Pancreas (tissue), 10 donors: ENCODE measurements at regions not wholly inside any gene's neighbourhood (a gene's known extent, or its start where the extent isn't known, plus 50 kb on each side); places are given as distances from the start of the nearest gene placed in this dataset.

Experiments used
- ATAC-seq, 4 donors: fragments of 200-7000 bp; cut with Tn5 transposase; one replicate each; pipeline versions ENCODE4 v1.8.0 to v1.9.1; 2020; ENCODE audit warnings: mild to moderate bottlenecking in 4 of 4, moderate library complexity in 4 of 4
- DNase-seq, 6 donors: peaks; one replicate each; pipeline ENCODE4 v3.0.0-alpha.2; 2020
- FAIRE-seq: peaks from 2 replicates; lab custom pipeline; 2012; peaks lifted over from hg19 to GRCh38; lab: Jason Lieb, UNC
- H3K27ac ChIP-seq, 4 donors: fragments of 200-600 bp; sonication (generic); 1 replicate in 3 of 4; 2 replicates in 1 of 4; pipeline versions ENCODE4 v1.5.0 to v1.8.0; 2020
- H3K27me3 ChIP-seq, 4 donors: fragments of 200-600 bp; one replicate each; pipeline ENCODE4 v1.8.0; 2021
- H3K36me3 ChIP-seq, 3 donors: fragments of 200-600 bp; sonication (generic) in 1 of 3; one replicate each; pipeline versions ENCODE4 v1.5.0 to v1.8.0; 2020 to 2021
- H3K4me1 ChIP-seq, 3 donors: fragments of 200-600 bp; one replicate each; pipeline ENCODE4 v1.8.0; 2021
- H3K4me3 ChIP-seq, 4 donors: fragments of 200-600 bp; sonication (generic) in 2 of 4; one replicate each; pipeline versions ENCODE4 v1.5.0 to v1.8.0; 2020 to 2021
- H3K9me3 ChIP-seq, 4 donors: fragments of 200-600 bp; one replicate each; pipeline ENCODE4 v1.8.0; 2021
- CTCF ChIP-seq, 4 donors: fragments of 200-600 bp; sonication (generic) in 3 of 4; IDR thresholded peaks; one replicate each; pipeline versions ENCODE4 v1.5.0 to v1.8.0; 2021; ENCODE audit warnings: antibody characterized with exemption in 4 of 4
- WGBS, 2 donors: extraction: QIAGEN DNeasy Blood & Tissue Kit; methylation state at CpG; one replicate each; pipeline ENCODE4 v1.1.7; 2013; 5-methylcytosine and 5-hydroxymethylcytosine counted together
- intact Hi-C, 3 donors: fragments of 100-400 bp; cut with DNase I; formaldehyde crosslinking; loops; one replicate each; pipeline versions ENCODE4 v1.11.1 to v1.14.2; 2022
- donor health status: healthy with polysubstance abuse.
- donor health status: DM: no; HTN: no; CAD: no; lungs with moderate emphysema.
- donor health status: DM: no; HTN: no; CAD: no.
- donor health status: control.
- donor health status: control.
- donor health status: Bipolar disorder and iron deficiency.
- donor health status: DM: yes; HTN: yes; CAD: no.
- donor health status: DM: no; HTN: no; CAD: no.
- donor health status: DM: no; HTN: no; CAD: no.
- donor health status: DM: yes; HTN: yes; CAD: no.

GRCh38 chr6:112903361-112903760, 556.2 kb downstream of the RFPL4B start:
- no peaks in the 10 kb centered on the region for H3K4me1 ChIP-seq
- ATAC-seq (no peak), FAIRE-seq (no peak), DNase-seq (no peak)
- H3K27ac ChIP-seq: no peak overlapping the region
- intact Hi-C loops: no loop called here
- no peaks in the 10 kb centered on the region for H3K27me3 ChIP-seq
- no peaks in the 10 kb centered on the region for H3K36me3 ChIP-seq
- no peak overlapping the region for H3K4me3 ChIP-seq
- TF ChIP-seq CTCF (IDR thresholded peaks at IDR 0.05): no peak
- H3K9me3 ChIP-seq: no peaks in the 10 kb centered on the region
- 96% methylated on average over 2 of the region's 2 CpGs for WGBS, 2 donors

- FAIRE-seq (no peak), DNase-seq (no peak), ATAC-seq (peak in 2 of 4 donors; percentile 12 to 46)
- 65 to 76% methylated on average over 1 of the region's 1 CpG for whole genome bisulfite sequencing, 2 donors
- no peaks in the 10 kb centered on the region for H3K4me1 ChIP-seq
- H3K4me3 ChIP-seq: no peak overlapping the region
- intact Hi-C loops: no loop called here
- TF ChIP-seq CTCF (IDR thresholded peaks at IDR 0.05): no peak
- H3K9me3 ChIP-seq: no peaks in the 10 kb centered on the region
- H3K27ac ChIP-seq: no peak overlapping the region
- no peaks in the 10 kb centered on the region for H3K36me3 ChIP-seq
- H3K27me3 ChIP-seq: no peaks in the 10 kb centered on the region
Observed at GRCh38 chr6:112906726-112907125, 559.6 kb downstream of the RFPL4B start.

- Histone ChIP-seq H3K27ac (no peak overlapping the region), H3K27me3 (no peaks in the 10 kb centered on the region), H3K9me3 (no peaks in the 10 kb centered on the region), H3K4me1 (no peaks in the 10 kb centered on the region), H3K36me3 (no peaks in the 10 kb centered on the region), H3K4me3 (no peak overlapping the region)
- intact Hi-C loops: no loop called here
- FAIRE-seq (no peak), DNase-seq (no peak), ATAC-seq (no peak)
- TF ChIP-seq CTCF (IDR thresholded peaks at IDR 0.05): no peak
Observed at GRCh38 chr6:112909781-112910180, 562.7 kb downstream of the RFPL4B start.

GRCh38 chr6:112910256-112910655, 563.1 kb downstream of the RFPL4B start:
- Histone ChIP-seq H3K4me3 (no peak overlapping the region), H3K27me3 (no peaks in the 10 kb centered on the region), H3K27ac (no peak overlapping the region), H3K9me3 (no peaks in the 10 kb centered on the region), H3K36me3 (no peaks in the 10 kb centered on the region), H3K4me1 (no peaks in the 10 kb centered on the region)
- ATAC-seq (no peak), DNase-seq (no peak), FAIRE-seq (no peak)
- WGBS, 2 donors: 35 to 45% methylated on average over 2 of the region's 2 CpGs
- intact Hi-C loops: no loop called here
- TF ChIP-seq CTCF (IDR thresholded peaks at IDR 0.05): no peak

GRCh38 chr6:112911959-112912358, 564.8 kb downstream of the RFPL4B start:
- Histone ChIP-seq H3K4me3 (no peak overlapping the region), H3K27ac (no peak overlapping the region), H3K9me3 (no peaks in the 10 kb centered on the region), H3K27me3 (no peaks in the 10 kb centered on the region), H3K36me3 (no peaks in the 10 kb centered on the region), H3K4me1 (no peaks in the 10 kb centered on the region)
- DNase-seq (no peak), FAIRE-seq (no peak), ATAC-seq (no peak)
- intact Hi-C loops: no loop called here
- 79 to 81% methylated on average over 3 of the region's 3 CpGs for WGBS, 2 donors
- TF ChIP-seq CTCF (IDR thresholded peaks at IDR 0.05): no peak
